IMR-90 (cell line): ENCODE measurements at regions not wholly inside any gene's neighbourhood (a gene's known extent, or its start where the extent isn't known, plus 50 kb on each side); places are given as distances from the start of the nearest gene placed in this dataset.

Source experiments
- ATAC-seq: fragments of 200-7000 bp; cut with Tn5 transposase; 2 replicates; pipeline ENCODE4 v1.9.1; 2020; ENCODE audit warnings: low read depth, mild to moderate bottlenecking, moderate library complexity
- BruUV-seq: library from RNA; stranded (reverse); fragments of 400-500 nt; replicated peaks from 2 replicates; lab custom pipeline; 2021; lab: Mats Ljungman, UMichigan
- CTCF ChIA-PET: fragments of 300-600 bp; formaldehyde crosslinking; extraction: SDS; loops from one replicate; lab custom pipeline; 2021; ENCODE audit warnings: antibody characterized with exemption; lab: Yijun Ruan, JAX
- POLR2A ChIA-PET: fragments of 300-600 bp; sonication (Branson Sonifier 250); formaldehyde crosslinking; loops from one replicate; lab custom pipeline; 2022; ENCODE audit warnings: antibody characterized with exemption; ENCODE audit not compliant: unreplicated experiment; lab: Charles Lee
- DNase-seq: peaks from one replicate; pipeline ENCODE4 v3.0.0; 2013
- H2AFZ ChIP-seq: replicated peaks from 2 replicates; pipeline ENCODE3; 2013; ENCODE audit warnings: low read length, mild to moderate bottlenecking; ENCODE audit not compliant: poor library complexity
- H2AK5ac ChIP-seq: 2 replicates; pipeline ENCODE4 v1.6.1; 2013; ENCODE audit warnings: low read depth, low read length, inconsistent platforms
- H2AK9ac ChIP-seq: replicated peaks from 2 replicates; pipeline ENCODE3; 2013; ENCODE audit warnings: mild to moderate bottlenecking, low read depth, low read length, moderate library complexity; ENCODE audit not compliant: poor library complexity
- H2BK120ac ChIP-seq: 2 replicates; pipeline ENCODE4 v1.6.1; 2013; ENCODE audit warnings: low read depth, low read length, inconsistent platforms
- H2BK15ac ChIP-seq: 3 replicates; pipeline ENCODE4 v1.6.1; 2013; ENCODE audit warnings: low read depth, low read length, inconsistent platforms
- H2BK20ac ChIP-seq: 2 replicates; pipeline ENCODE4 v1.6.1; 2013; ENCODE audit warnings: low read depth, mild to moderate bottlenecking, inconsistent platforms, low read length, moderate library complexity
- H2BK5ac ChIP-seq: 2 replicates; pipeline ENCODE4 v1.6.1; 2013; ENCODE audit warnings: mild to moderate bottlenecking, low read depth, low read length, inconsistent platforms; ENCODE audit not compliant: poor library complexity, severe bottlenecking
- H3K14ac ChIP-seq: replicated peaks from 2 replicates; pipeline ENCODE4 v1.6.1; 2013; ENCODE audit warnings: low read depth, low read length, inconsistent platforms
- H3K18ac ChIP-seq: 2 replicates; pipeline ENCODE4 v1.6.1; 2013; ENCODE audit warnings: low read depth, low read length, control low read depth
- H3K23ac ChIP-seq: 2 replicates; pipeline ENCODE4 v1.6.1; 2013; ENCODE audit warnings: low read depth, low read length, inconsistent platforms
- H3K27ac ChIP-seq: 2 replicates; pipeline ENCODE4 v1.5.1; 2013; ENCODE audit warnings: mild to moderate bottlenecking, control low read depth, low read length; ENCODE audit not compliant: insufficient read depth
- H3K27me3 ChIP-seq: 2 replicates; pipeline ENCODE4 v1.6.1; 2013; ENCODE audit warnings: low read length; ENCODE audit not compliant: control insufficient read depth, insufficient read depth
- H3K36me3 ChIP-seq: 2 replicates; pipeline ENCODE4 v1.6.1; 2013; ENCODE audit warnings: low read length, mixed read lengths; ENCODE audit not compliant: control insufficient read depth, insufficient read depth
- H3K4ac ChIP-seq: 2 replicates; pipeline ENCODE4 v1.6.1; 2013; ENCODE audit warnings: low read depth, low read length, inconsistent platforms
- H3K4me1 ChIP-seq: 2 replicates; pipeline ENCODE4 v1.6.1; 2013; ENCODE audit warnings: low read length, mixed read lengths; ENCODE audit not compliant: control insufficient read depth, insufficient read depth
- H3K4me2 ChIP-seq: 2 replicates; pipeline ENCODE4 v1.6.1; 2013; ENCODE audit warnings: low read depth, mild to moderate bottlenecking, control low read depth, low read length, moderate library complexity
- H3K4me3 ChIP-seq: 2 replicates; pipeline ENCODE4 v1.5.1; 2013; ENCODE audit warnings: low read depth, mild to moderate bottlenecking, control low read depth, low read length, moderate library complexity; ENCODE audit not compliant: insufficient read depth
- H3K56ac ChIP-seq: 2 replicates; pipeline ENCODE4 v1.6.1; 2013; ENCODE audit warnings: low read length, inconsistent platforms; ENCODE audit not compliant: insufficient read depth; ENCODE audit errors: extremely low read depth
- H3K79me1 ChIP-seq, 2 experiments: 2 replicates each; pipeline ENCODE4 v1.6.1; 2013; ENCODE audit warnings: low read length in 2 of 2, inconsistent platforms in 1 of 2, low read depth in 1 of 2
- H3K9ac ChIP-seq: 2 replicates; pipeline ENCODE4 v1.6.1; 2013; ENCODE audit warnings: low read depth, low read length, control low read depth
- H3K9me1 ChIP-seq: 2 replicates; pipeline ENCODE4 v1.6.1; 2013; ENCODE audit warnings: low read length, inconsistent platforms; ENCODE audit not compliant: insufficient read depth
- H3K9me3 ChIP-seq: 2 replicates; pipeline ENCODE4 v1.6.1; 2013; ENCODE audit warnings: low read length; ENCODE audit not compliant: control insufficient read depth, insufficient read depth
- H4K20me1 ChIP-seq: 2 replicates; pipeline ENCODE4 v1.6.1; 2013; ENCODE audit warnings: low read length, inconsistent platforms; ENCODE audit not compliant: insufficient read depth
- H4K5ac ChIP-seq: 2 replicates; pipeline ENCODE4 v1.6.1; 2013; ENCODE audit warnings: mild to moderate bottlenecking, low read depth, low read length, control low read depth
- H4K8ac ChIP-seq, 2 experiments: 2 replicates each; pipeline ENCODE4 v1.6.1; 2013; ENCODE audit warnings: low read depth in 2 of 2, low read length in 2 of 2, control low read depth in 1 of 2, inconsistent platforms in 1 of 2
- H4K91ac ChIP-seq: 2 replicates; pipeline ENCODE4 v1.6.1; 2013; ENCODE audit warnings: low read depth, low read length, inconsistent platforms; ENCODE audit not compliant: insufficient read depth
- CEBPB ChIP-seq: IDR thresholded peaks from 2 replicates; pipeline ENCODE4 v1.6.1; 2012; ENCODE audit warnings: low read depth, low read length, improper control_type of control experiment
- POLR2A ChIP-seq: IDR thresholded peaks from 2 replicates; pipeline ENCODE4 v1.6.1; 2012; ENCODE audit warnings: mild to moderate bottlenecking, low read depth, low read length
- RAD21 ChIP-seq: IDR thresholded peaks from 2 replicates; pipeline ENCODE4 v1.6.1; 2012; ENCODE audit warnings: low read length, improper control_type of control experiment
- RFX5 ChIP-seq: IDR thresholded peaks from 2 replicates; pipeline ENCODE4 v1.8.0; 2012; ENCODE audit warnings: low read depth, mild to moderate bottlenecking, low read length, moderate library complexity
- WGBS, 2 experiments: methylation state at CpG; one replicate each; pipeline versions ENCODE4 v1.1.5 to v1.1.7; 2013; ENCODE audit warnings: missing lambda C conversion rate in 2 of 2; ENCODE audit not compliant: insufficient read length in 1 of 2; ENCODE audit errors: extremely low coverage in 2 of 2; 5-methylcytosine and 5-hydroxymethylcytosine counted together
- dilution Hi-C: fragments of 300-500 bp; cut with HindIII; formaldehyde crosslinking; loops from one replicate; pipeline ENCODE4 v1.14.3; 2018; ENCODE audit warnings: low sequenced_read_pairs; ENCODE audit not compliant: unreplicated experiment
- in situ Hi-C: fragments of 300-500 bp; cut with MboI; formaldehyde crosslinking; loops from 3 replicates; pipeline ENCODE4 v1.14.3; 2019; ENCODE audit warnings: low sequenced_read_pairs, inconsistent platforms, mixed read lengths
- intact Hi-C: fragments of 100-400 bp; cut with micrococcal nuclease; formaldehyde crosslinking; loops from 2 replicates; pipeline ENCODE4 v1.10.0; 2022

DNA sequence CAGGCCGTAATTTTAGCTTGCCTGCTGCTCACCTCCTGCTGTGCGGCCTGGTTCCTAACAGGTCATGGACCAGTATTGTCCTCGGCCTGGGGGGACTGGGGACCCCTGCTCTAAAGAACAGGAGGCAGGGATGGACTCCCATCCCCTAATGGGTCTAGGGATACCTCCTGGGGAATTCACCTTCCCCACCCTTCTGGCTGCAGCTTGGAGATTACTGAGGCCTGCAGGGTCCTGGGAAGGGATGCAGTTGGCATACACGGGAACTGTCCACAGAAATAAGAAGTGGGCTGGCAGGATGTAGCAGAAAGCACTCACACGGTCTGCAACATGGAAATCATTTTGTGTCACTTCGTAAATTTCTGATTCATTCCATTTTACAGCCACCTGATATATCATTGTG lies 123.0 kb downstream of the C16orf95 start:
- peaks cover 14% of the 10 kb centered on the region for H3K9me3 ChIP-seq
- 0 out of 2 replicates have a peak, but pooled peaks cover 6% of the 10 kb centered on the region for H3K9me1 ChIP-seq
- CTCF ChIA-PET = no interaction called here
- no peaks in the 10 kb centered on the region for H3K79me1 ChIP-seq
- TF ChIP-seq RAD21 (no peak), CEBPB (no peak), POLR2A (no peak), RFX5 (no peak)
- H3K4ac ChIP-seq = no peak overlapping the region
- H3K27ac ChIP-seq = no peak overlapping the region
- H2BK20ac ChIP-seq = no peak overlapping the region
- H3K4me3 ChIP-seq = no peak overlapping the region
- H3K36me3 ChIP-seq = no peaks in the 10 kb centered on the region
- POLR2A ChIA-PET = no interaction called here
- no peak overlapping the region for H4K8ac ChIP-seq
- no peak overlapping the region for H3K56ac ChIP-seq
- no peak for ATAC-seq
- H2BK15ac ChIP-seq = no peak overlapping the region
- dilution Hi-C loops (no loop called here), intact Hi-C loops (no loop called here), in situ Hi-C loops (no loop called here)
- no peak overlapping the region for H3K18ac ChIP-seq
- H3K4me2 ChIP-seq = no peak overlapping the region
- H2AK5ac ChIP-seq = no peak overlapping the region
- H2AK9ac ChIP-seq = no peak overlapping the region
- no peak for DNase-seq
- H2AFZ ChIP-seq = no peak overlapping the region
- H2BK5ac ChIP-seq = no peak overlapping the region
- H4K91ac ChIP-seq = no peak overlapping the region
- H3K27me3 ChIP-seq = peaks cover 9% of the 10 kb centered on the region
- H4K5ac ChIP-seq = no peak overlapping the region
- H3K23ac ChIP-seq = no peak overlapping the region
- H4K20me1 ChIP-seq = no peaks in the 10 kb centered on the region
- BruUV-seq = no TSS peak
- no peak overlapping the region for H2BK120ac ChIP-seq
- WGBS, 2 experiments = no CpG with 5 or more reads among the region's 6 CpGs
- H3K9ac ChIP-seq = no peak overlapping the region
- H3K4me1 ChIP-seq = peaks cover 9% of the 10 kb centered on the region; the same call in 1 of the 2 replicates
- no peak overlapping the region for H3K14ac ChIP-seq
